ENCODE measurements at regions not wholly inside any gene's neighbourhood (a gene's known extent, or its start where the extent isn't known, plus 50 kb on each side); places are given as distances from the start of the nearest gene placed in this dataset.

- no peak for TF ChIP-seq POLR2A (IDR thresholded peaks at IDR 0.05)
- TF ChIP-seq CTCF (IDR thresholded peaks at IDR 0.05), result no peak
These were observed 121.8 kb downstream of the DSC3 start for GRCh38 chr18:30920757-30921156.
